H1 (cell line): ENCODE measurements at regions not wholly inside any gene's neighbourhood (a gene's known extent, or its start where the extent isn't known, plus 50 kb on each side); places are given as distances from the start of the nearest gene placed in this dataset.

ENCODE experiments used
- CTCF ChIA-PET: fragments of 300-600 bp; sonication (Branson Sonifier 250); formaldehyde crosslinking; loops from one replicate; lab custom pipeline; 2021; ENCODE audit not compliant: partially characterized antibody; lab: Charles Lee
- POLR2A ChIA-PET: fragments of 300-600 bp; sonication (Branson Sonifier 250); formaldehyde crosslinking; loops from one replicate; lab custom pipeline; 2021; ENCODE audit warnings: inconsistent platforms; ENCODE audit not compliant: partially characterized antibody; lab: Charles Lee
- DNase-seq, 2 experiments: peaks; one replicate each; pipeline versions ENCODE4 v3.0.0 to v3.0.0-alpha.2; 2010 to 2022; ENCODE audit warnings: low spot score in 2 of 2, low read depth in 1 of 2, mixed read lengths in 1 of 2
- FAIRE-seq: peaks from 2 replicates; lab custom pipeline; 2011; peaks lifted over from hg19 to GRCh38; lab: Jason Lieb, UNC
- H2AFZ ChIP-seq: 2 replicates; pipeline ENCODE4 v1.8.1; 2012; ENCODE audit warnings: low read length, inconsistent platforms
- H2AK5ac ChIP-seq: 2 replicates; pipeline ENCODE4 v1.6.1; 2013; ENCODE audit warnings: low read depth, low read length
- H2BK120ac ChIP-seq: replicated peaks from 2 replicates; pipeline ENCODE3; 2013; ENCODE audit warnings: low read depth, low read length, inconsistent platforms
- H2BK12ac ChIP-seq: 2 replicates; pipeline ENCODE4 v1.6.1; 2013; ENCODE audit warnings: low read depth, low read length
- H2BK15ac ChIP-seq: 2 replicates; pipeline ENCODE4 v1.6.1; 2013; ENCODE audit warnings: low read length
- H2BK20ac ChIP-seq: 2 replicates; pipeline ENCODE4 v1.6.1; 2013; ENCODE audit warnings: low read length
- H2BK5ac ChIP-seq: 2 replicates; pipeline ENCODE4 v1.6.1; 2013; ENCODE audit warnings: low read depth, low read length
- H3K14ac ChIP-seq: 2 replicates; pipeline ENCODE4 v1.6.1; 2013; ENCODE audit warnings: inconsistent platforms; ENCODE audit not compliant: insufficient read length
- H3K18ac ChIP-seq: 2 replicates; pipeline ENCODE4 v1.6.1; 2013; ENCODE audit warnings: low read length; ENCODE audit errors: extremely low read depth
- H3K23ac ChIP-seq: 2 replicates; pipeline ENCODE4 v1.6.1; 2013; ENCODE audit warnings: inconsistent platforms; ENCODE audit not compliant: insufficient read length
- H3K23me2 ChIP-seq: 2 replicates; pipeline ENCODE4 v1.6.1; 2013; ENCODE audit warnings: low read depth, low read length
- H3K27ac ChIP-seq: 2 replicates; pipeline ENCODE4 v1.6.1; 2011; ENCODE audit warnings: low read depth, low read length, inconsistent platforms
- H3K27me3 ChIP-seq, 4 experiments: replicated peaks in 1 of 4; 1 replicate in 1 of 4; 2 replicates in 3 of 4; pipeline versions ENCODE4 v1.6.1 to v1.8.1; 2011 to 2013; ENCODE audit warnings: low read length in 3 of 4, mild to moderate bottlenecking in 3 of 4, inconsistent platforms in 2 of 4, mixed read lengths in 2 of 4, moderate library complexity in 1 of 4; ENCODE audit not compliant: control insufficient read depth in 3 of 4, insufficient read depth in 3 of 4; ENCODE audit errors: extremely low read depth in 1 of 4
- H3K36me3 ChIP-seq, 4 experiments: 2 replicates each; pipeline versions ENCODE4 v1.6.1 to v1.8.1; 2011 to 2013; ENCODE audit warnings: mild to moderate bottlenecking in 4 of 4, low read length in 3 of 4, moderate library complexity in 2 of 4, control low read depth in 1 of 4, inconsistent platforms in 1 of 4; ENCODE audit not compliant: insufficient read depth in 4 of 4, control insufficient read depth in 2 of 4
- H3K4ac ChIP-seq: replicated peaks from 2 replicates; pipeline ENCODE3; 2013; ENCODE audit warnings: low read length, low read depth, mixed read lengths, inconsistent platforms; ENCODE audit not compliant: insufficient read length
- H3K4me1 ChIP-seq, 4 experiments: replicated peaks in 1 of 4; 1 replicate in 1 of 4; 2 replicates in 3 of 4; pipeline versions ENCODE4 v1.6.1 to v1.8.1; 2011 to 2013; ENCODE audit warnings: low read length in 3 of 4, inconsistent platforms in 2 of 4, mixed read lengths in 1 of 4; ENCODE audit not compliant: insufficient read depth in 4 of 4, control insufficient read depth in 3 of 4
- H3K4me2 ChIP-seq, 2 experiments: 2 replicates each; pipeline versions ENCODE4 v1.6.1 to v1.8.1; 2011 to 2013; ENCODE audit warnings: low read depth in 2 of 2, low read length in 2 of 2, control low read depth in 1 of 2, inconsistent platforms in 1 of 2, mild to moderate bottlenecking in 1 of 2; ENCODE audit not compliant: insufficient read depth in 1 of 2
- H3K4me3 ChIP-seq, 4 experiments: fragments of 200-600, 300-600 bp in 1 of 4; sonication (generic), shearing (Covaris generic), sonication (Bioruptor Twin) in 1 of 4; 2 replicates each; pipeline versions ENCODE4 v1.5.1 to v1.8.1; 2011 to 2016; ENCODE audit warnings: low read length in 4 of 4, low read depth in 3 of 4, control low read depth in 2 of 4, inconsistent platforms in 2 of 4, mild to moderate bottlenecking in 2 of 4, mixed read lengths in 1 of 4, moderate library complexity in 1 of 4; ENCODE audit not compliant: insufficient read depth in 2 of 4; ENCODE audit errors: extremely low read depth in 1 of 4
- H3K56ac ChIP-seq: replicated peaks from 2 replicates; pipeline ENCODE3; 2013; ENCODE audit warnings: low read depth, mild to moderate bottlenecking, mixed read lengths, low read length, inconsistent platforms; ENCODE audit not compliant: insufficient read length
- H3K79me1 ChIP-seq: 2 replicates; pipeline ENCODE4 v1.6.1; 2013; ENCODE audit warnings: low read depth, low read length, control low read depth
- H3K79me2 ChIP-seq, 2 experiments: 2 replicates each; pipeline versions ENCODE4 v1.6.1 to v1.8.1; 2012 to 2013; ENCODE audit warnings: low read length in 2 of 2, mild to moderate bottlenecking in 2 of 2, inconsistent platforms in 1 of 2; ENCODE audit not compliant: insufficient read depth in 2 of 2, control insufficient read depth in 1 of 2
- H3K9ac ChIP-seq, 4 experiments: replicated peaks in 1 of 4; 1 replicate in 1 of 4; 2 replicates in 3 of 4; pipeline versions ENCODE4 v1.6.1 to v1.8.1; 2011 to 2013; ENCODE audit warnings: low read depth in 3 of 4, low read length in 3 of 4, control low read depth in 2 of 4, mild to moderate bottlenecking in 2 of 4, moderate library complexity in 2 of 4, inconsistent platforms in 1 of 4; ENCODE audit errors: extremely low read depth in 1 of 4
- H3K9me3 ChIP-seq, 2 experiments: 2 replicates each; pipeline versions ENCODE4 v1.6.1 to v1.8.1; 2012 to 2013; ENCODE audit warnings: mild to moderate bottlenecking in 2 of 2, moderate library complexity in 2 of 2, control low read depth in 1 of 2, inconsistent platforms in 1 of 2, low read depth in 1 of 2, low read length in 1 of 2, mixed read lengths in 1 of 2; ENCODE audit not compliant: insufficient read depth in 2 of 2
- H4K20me1 ChIP-seq, 2 experiments: replicated peaks in 1 of 2; 2 replicates each; pipeline versions ENCODE3 to v1.8.1; 2011 to 2013; ENCODE audit warnings: inconsistent platforms in 2 of 2, low read length in 2 of 2, mild to moderate bottlenecking in 1 of 2; ENCODE audit not compliant: insufficient read depth in 2 of 2, control insufficient read depth in 1 of 2
- H4K5ac ChIP-seq: 2 replicates; pipeline ENCODE4 v1.6.1; 2013; ENCODE audit warnings: low read length, low read depth, mixed read lengths, inconsistent platforms; ENCODE audit not compliant: insufficient read length
- H4K8ac ChIP-seq: 2 replicates; pipeline ENCODE4 v1.8.0; 2013; ENCODE audit warnings: mild to moderate bottlenecking, moderate library complexity, low read length, inconsistent platforms; ENCODE audit not compliant: insufficient read depth; ENCODE audit errors: extremely low read depth
- H4K91ac ChIP-seq: replicated peaks from 2 replicates; pipeline ENCODE3; 2013; ENCODE audit warnings: low read length, mixed read lengths, inconsistent platforms; ENCODE audit not compliant: insufficient read length
- CEBPB ChIP-seq: IDR thresholded peaks from 2 replicates; pipeline ENCODE4 v1.6.1; 2012; ENCODE audit warnings: low read depth, low read length
- CHD1 ChIP-seq: IDR thresholded peaks from 2 replicates; pipeline ENCODE4 v1.6.1; 2012; ENCODE audit warnings: low read depth, low read length, improper control_type of control experiment
- CTBP2 ChIP-seq: IDR thresholded peaks from 2 replicates; pipeline ENCODE4 v1.7.0; 2011; ENCODE audit warnings: borderline replicate concordance, mild to moderate bottlenecking, moderate library complexity, mixed read lengths, low read length; ENCODE audit not compliant: insufficient read depth, insufficient read length
- JUN ChIP-seq: IDR thresholded peaks from 2 replicates; pipeline ENCODE4 v1.6.1; 2011; ENCODE audit warnings: low read depth, mild to moderate bottlenecking, improper control_type of control experiment, low read length
- KDM1A ChIP-seq: fragments of 200-600, 300-600 bp; sonication (generic); IDR thresholded peaks from 2 replicates; pipeline ENCODE4 v1.7.1; 2016; ENCODE audit warnings: mild to moderate bottlenecking, low read length, borderline replicate concordance
- NRF1 ChIP-seq: IDR thresholded peaks from 2 replicates; pipeline ENCODE4 v1.6.1; 2011; ENCODE audit warnings: mild to moderate bottlenecking, low read depth, low read length, improper control_type of control experiment
- POLR2A ChIP-seq, 2 experiments: IDR thresholded peaks; 1 replicate in 1 of 2; 2 replicates in 1 of 2; pipeline ENCODE4 v1.6.1; 2011; ENCODE audit warnings: low read depth in 2 of 2, low read length in 2 of 2, mild to moderate bottlenecking in 2 of 2; ENCODE audit errors: control extremely low read depth in 1 of 2
- RAD21 ChIP-seq, 2 experiments: IDR thresholded peaks in 1 of 2; conservative IDR thresholded peaks in 1 of 2; 2 replicates each; pipeline ENCODE4 v1.6.1; 2011; ENCODE audit warnings: low read depth in 2 of 2, low read length in 2 of 2, improper control_type of control experiment in 1 of 2, inconsistent platforms in 1 of 2, mild to moderate bottlenecking in 1 of 2, moderate library complexity in 1 of 2
- RXRA ChIP-seq: IDR thresholded peaks from 2 replicates; pipeline ENCODE4 v1.6.1; 2011; ENCODE audit warnings: low read depth, mild to moderate bottlenecking, low read length, moderate library complexity; ENCODE audit not compliant: insufficient read depth
- SIRT6 ChIP-seq: IDR thresholded peaks from one replicate; pipeline ENCODE4 v1.7.1; 2012; ENCODE audit warnings: low read length, inconsistent platforms
- TAF1 ChIP-seq: IDR thresholded peaks from 2 replicates; pipeline ENCODE4 v1.6.1; 2011; ENCODE audit warnings: mild to moderate bottlenecking, low read depth, low read length
- WGBS, 2 experiments: shearing (Covaris generic) in 1 of 2; methylation state at CpG; one replicate each; pipeline versions ENCODE4 v1.1.6 to v1.1.7; 2013 to 2015; ENCODE audit warnings: low lambda C conversion rate in 2 of 2, mixed read lengths in 2 of 2, inconsistent platforms in 1 of 2, low coverage in 1 of 2, missing lambda C conversion rate in 1 of 2; ENCODE audit not compliant: insufficient replicate concordance in 2 of 2, insufficient coverage in 1 of 2, insufficient read length in 1 of 2; ENCODE audit errors: extremely low coverage in 1 of 2, missing lambda C conversion rate in 1 of 2; 5-methylcytosine and 5-hydroxymethylcytosine counted together
- TF ChIP-seq, protein P1 (sequence below), 3 experiments: IDR thresholded peaks; 1 replicate in 2 of 3; 2 replicates in 1 of 3; pipeline versions ENCODE4 v1.5.1 to v1.6.1; 2011; ENCODE audit warnings: low read length in 3 of 3, mild to moderate bottlenecking in 3 of 3, inconsistent platforms in 2 of 3, low read depth in 1 of 3, moderate library complexity in 1 of 3; ENCODE audit not compliant: insufficient read depth in 1 of 3; ENCODE audit errors: control extremely low read depth in 1 of 3

DNA sequence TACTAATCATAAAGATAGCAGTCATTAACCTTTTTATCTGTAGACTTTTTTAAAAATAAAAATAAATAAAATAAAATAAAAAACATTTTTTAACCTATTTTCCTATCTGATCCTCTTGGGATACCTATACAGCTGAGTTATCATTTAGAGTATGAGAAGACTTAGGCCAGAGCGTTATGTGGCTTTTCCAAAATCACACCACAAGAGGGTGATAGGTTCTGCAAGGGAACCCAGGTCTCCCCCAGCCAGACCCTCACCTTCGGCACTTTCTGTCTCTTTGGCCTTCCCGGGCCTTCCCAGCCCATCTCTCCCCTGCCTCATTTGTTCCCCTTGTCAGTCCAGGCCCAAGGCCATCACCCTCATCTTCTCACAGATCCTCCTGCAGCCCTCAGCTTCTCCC is 311.7 kb downstream of the SMAD2 start:
- no peak for DNase-seq
- Histone ChIP-seq H3K18ac (no peak overlapping the region), H2BK120ac (no peak overlapping the region), H3K9ac (no peak overlapping the region), H3K23me2 (no peaks in the 10 kb centered on the region), H4K8ac (no peak overlapping the region), H3K56ac (no peak overlapping the region), H2AK5ac (no peak overlapping the region), H3K27ac (no peak overlapping the region), H4K91ac (no peak overlapping the region), H3K23ac (no peak overlapping the region), H3K79me1 (no peaks in the 10 kb centered on the region), H3K4me1 (peaks cover 0 to 3% (median 0%) of the 10 kb centered on the region in 4 experiments; a peak in 1 of 7 replicates), H3K9me3 (no peaks in the 10 kb centered on the region), H3K4ac (no peak overlapping the region), H2AFZ (no peak overlapping the region), H2BK20ac (no peak overlapping the region), H3K4me3 (no peak overlapping the region), H3K79me2 (no peaks in the 10 kb centered on the region), H3K4me2 (no peak overlapping the region), H3K14ac (no peak overlapping the region), H2BK15ac (no peak overlapping the region), H2BK5ac (no peak overlapping the region), H4K5ac (no peak overlapping the region), H2BK12ac (no peak overlapping the region), H3K36me3 (no peaks in the 10 kb centered on the region), H3K27me3 (no peaks in the 10 kb centered on the region), H4K20me1 (no peaks in the 10 kb centered on the region)
- CTCF ChIA-PET = interaction anchor here (0.9 to 1.9 kb wide), 7 partner anchors 21 to 404 kb away, joined by 3 to 7 read pairs (median 3); no protein-coding TSS in a partner anchor
- FAIRE-seq = no peak
- POLR2A ChIA-PET = no interaction called here
- TF ChIP-seq CEBPB (no peak), NRF1 (no peak), TAF1 (no peak), POLR2A (IDR thresholded peaks at IDR 0.05; ENCODE audit: control extremely low read depth in 1 of 2, low read depth in 2 of 2, low read length in 2 of 2) (no peak), CHD1 (no peak), SIRT6 (no peak), RAD21 (IDR thresholded peaks at IDR 0.05 in 1 of 2, conservative IDR thresholded peaks at IDR 0.05 in 1 of 2; ENCODE audit: low read depth in 2 of 2, low read length in 2 of 2) (peak; percentile 30 to 52; a peak in 3 of 4 replicates), CTBP2 (no peak), RXRA (no peak), JUN (no peak), KDM1A (no peak)
- TF ChIP-seq, protein P1, sequence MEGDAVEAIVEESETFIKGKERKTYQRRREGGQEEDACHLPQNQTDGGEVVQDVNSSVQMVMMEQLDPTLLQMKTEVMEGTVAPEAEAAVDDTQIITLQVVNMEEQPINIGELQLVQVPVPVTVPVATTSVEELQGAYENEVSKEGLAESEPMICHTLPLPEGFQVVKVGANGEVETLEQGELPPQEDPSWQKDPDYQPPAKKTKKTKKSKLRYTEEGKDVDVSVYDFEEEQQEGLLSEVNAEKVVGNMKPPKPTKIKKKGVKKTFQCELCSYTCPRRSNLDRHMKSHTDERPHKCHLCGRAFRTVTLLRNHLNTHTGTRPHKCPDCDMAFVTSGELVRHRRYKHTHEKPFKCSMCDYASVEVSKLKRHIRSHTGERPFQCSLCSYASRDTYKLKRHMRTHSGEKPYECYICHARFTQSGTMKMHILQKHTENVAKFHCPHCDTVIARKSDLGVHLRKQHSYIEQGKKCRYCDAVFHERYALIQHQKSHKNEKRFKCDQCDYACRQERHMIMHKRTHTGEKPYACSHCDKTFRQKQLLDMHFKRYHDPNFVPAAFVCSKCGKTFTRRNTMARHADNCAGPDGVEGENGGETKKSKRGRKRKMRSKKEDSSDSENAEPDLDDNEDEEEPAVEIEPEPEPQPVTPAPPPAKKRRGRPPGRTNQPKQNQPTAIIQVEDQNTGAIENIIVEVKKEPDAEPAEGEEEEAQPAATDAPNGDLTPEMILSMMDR (IDR thresholded peaks at IDR 0.05; ENCODE audit: control extremely low read depth in 1 of 3, insufficient read depth in 1 of 3, low read depth in 1 of 3, low read length in 3 of 3) = peak in 1 of 3 experiments; percentile 17; a peak in 2 of 4 replicates
- 96% methylated on average over 3 of the region's 3 CpGs; no CpG with 5 or more reads in 1 of the 2 experiments for WGBS, 2 experiments
